RWPE1 (cell line): ENCODE measurements at regions not wholly inside any gene's neighbourhood (a gene's known extent, or its start where the extent isn't known, plus 50 kb on each side); places are given as distances from the start of the nearest gene placed in this dataset.

ENCODE experiments used
- CTCF ChIA-PET: fragments of 350-600 bp; sonication (Branson Sonifier 250); formaldehyde crosslinking; extraction: SDS; loops from one replicate; lab custom pipeline; 2021; lab: Yijun Ruan, JAX
- POLR2A ChIA-PET: fragments of 400-600 bp; formaldehyde crosslinking; extraction: SDS; loops from one replicate; lab custom pipeline; 2020; ENCODE audit warnings: antibody characterized with exemption; ENCODE audit not compliant: low non-redundant PET; lab: Yijun Ruan, JAX
- DNase-seq: peaks from one replicate; pipeline ENCODE4 v3.0.0; 2012; ENCODE audit warnings: low spot score
- H3K27ac ChIP-seq: fragments of 450-650 bp; 2 replicates; pipeline ENCODE4 v1.5.1; 2017
- CTCF ChIP-seq: fragments of 450-650 bp; conservative IDR thresholded peaks from 2 replicates; pipeline ENCODE4 v1.5.1; 2017; ENCODE audit warnings: low read depth, mild to moderate bottlenecking

- POLR2A ChIA-PET: no interaction called here
- TF ChIP-seq CTCF: no peak
- CTCF ChIA-PET: no interaction called here
- DNase-seq: no peak
- H3K27ac ChIP-seq: no peak overlapping the region
Measured at GRCh38 chrX:39401483-39402110, 600.3 kb downstream of the MID1IP1 start.

GRCh38 chrX:39402158-39402557 lies 600.9 kb downstream of the MID1IP1 start:
- ChIA-PET POLR2A (no interaction called here), CTCF (no interaction called here)
- DNase-seq: no peak
- H3K27ac ChIP-seq: no peak overlapping the region
- no peak for TF ChIP-seq CTCF

GRCh38 chrX:39406799-39407198 lies 605.5 kb downstream of the MID1IP1 start:
- H3K27ac ChIP-seq: no peak overlapping the region
- no peak for DNase-seq
- CTCF ChIA-PET: no interaction called here
- POLR2A ChIA-PET: no interaction called here
- no peak for TF ChIP-seq CTCF

GRCh38 chrX:39409246-39409917 lies 608.1 kb downstream of the MID1IP1 start:
- H3K27ac ChIP-seq: no peak overlapping the region
- no peak for DNase-seq
- POLR2A ChIA-PET: no interaction called here
- CTCF ChIA-PET: no interaction called here
- no peak for TF ChIP-seq CTCF

GRCh38 chrX:39414290-39414854 lies 613.1 kb downstream of the MID1IP1 start:
- no peak for TF ChIP-seq CTCF
- ChIA-PET CTCF (no interaction called here), POLR2A (no interaction called here)
- H3K27ac ChIP-seq: no peak overlapping the region
- no peak for DNase-seq

- CTCF ChIA-PET: no interaction called here
- no peak overlapping the region for H3K27ac ChIP-seq
- POLR2A ChIA-PET: no interaction called here
- DNase-seq: no peak
- TF ChIP-seq CTCF: no peak
Measured at GRCh38 chrX:39416547-39417260, 615.4 kb downstream of the MID1IP1 start.
